ENCODE measurements at regions not wholly inside any gene's neighbourhood (a gene's known extent, or its start where the extent isn't known, plus 50 kb on each side); places are given as distances from the start of the nearest gene placed in this dataset.
A peak's percentile ranks its signal among the peaks of the same experiment; 100 is the strongest.
"Not testable (repeated sequence)": the region's sequence is repeated elsewhere in the genome, so short reads cannot be mapped to it uniquely, and the experiment has no call there.

GRCh38 chr5:21488828-21489227 lies 1364.3 kb downstream of the CDH12 start:
- not testable (repeated sequence) for H3K27ac ChIP-seq (ENCODE audit: low read length); H3K9me3 ChIP-seq (ENCODE audit: insufficient read depth, low read length); H3K4me1 ChIP-seq (ENCODE audit: low read length); H3K36me3 ChIP-seq (replicated peaks; ENCODE audit: low read depth, low read length); H3K4me3 ChIP-seq (ENCODE audit: low read length); H3K4me2 ChIP-seq (ENCODE audit: low read length); H2AFZ ChIP-seq (ENCODE audit: low read depth, low read length); H3K27me3 ChIP-seq (ENCODE audit: low read depth, low read length); H4K20me1 ChIP-seq (ENCODE audit: insufficient read depth, low read length); H3K9ac ChIP-seq (ENCODE audit: low read length); H3K79me2 ChIP-seq (ENCODE audit: low read length)

- not testable (repeated sequence) for H3K27me3 ChIP-seq (ENCODE audit: low read depth, low read length); H3K4me2 ChIP-seq (ENCODE audit: low read length); H3K79me2 ChIP-seq (ENCODE audit: low read length); H3K4me1 ChIP-seq (ENCODE audit: low read length); H2AFZ ChIP-seq (ENCODE audit: low read depth, low read length); H3K27ac ChIP-seq (ENCODE audit: low read length); H3K36me3 ChIP-seq (replicated peaks; ENCODE audit: low read depth, low read length); H3K4me3 ChIP-seq (ENCODE audit: low read length); H3K9me3 ChIP-seq (ENCODE audit: insufficient read depth, low read length); H4K20me1 ChIP-seq (ENCODE audit: insufficient read depth, low read length); H3K9ac ChIP-seq (ENCODE audit: low read length)
- TF ChIP-seq CTCF (IDR thresholded peaks at IDR 0.05; ENCODE audit: low read depth, low read length) = peak; percentile 34
Observed at GRCh38 chr5:21485458-21486000, 1367.6 kb downstream of the CDH12 start.

GRCh38 chr5:21484498-21484889 lies 1368.7 kb downstream of the CDH12 start:
- H3K9me3 ChIP-seq (ENCODE audit: insufficient read depth, low read length); H3K79me2 ChIP-seq (ENCODE audit: low read length); H3K4me3 ChIP-seq (ENCODE audit: low read length); H3K36me3 ChIP-seq (replicated peaks; ENCODE audit: low read depth, low read length); H3K4me1 ChIP-seq (ENCODE audit: low read length); H3K4me2 ChIP-seq (ENCODE audit: low read length); H2AFZ ChIP-seq (ENCODE audit: low read depth, low read length); H3K27ac ChIP-seq (ENCODE audit: low read length); H4K20me1 ChIP-seq (ENCODE audit: insufficient read depth, low read length); H3K9ac ChIP-seq (ENCODE audit: low read length); H3K27me3 ChIP-seq (ENCODE audit: low read depth, low read length): not testable (repeated sequence)

GRCh38 chr5:21483790-21484497 lies 1369.2 kb downstream of the CDH12 start:
- H3K4me2 ChIP-seq (ENCODE audit: low read length); H2AFZ ChIP-seq (ENCODE audit: low read depth, low read length); H3K27me3 ChIP-seq (ENCODE audit: low read depth, low read length): not testable (repeated sequence)

GRCh38 chr5:21482983-21483650 lies 1370.0 kb downstream of the CDH12 start:
- H3K4me1 ChIP-seq (ENCODE audit: low read length); H3K27me3 ChIP-seq (ENCODE audit: low read depth, low read length); H3K36me3 ChIP-seq (replicated peaks; ENCODE audit: low read depth, low read length); H3K9ac ChIP-seq (ENCODE audit: low read length); H3K27ac ChIP-seq (ENCODE audit: low read length); H3K4me2 ChIP-seq (ENCODE audit: low read length); H3K79me2 ChIP-seq (ENCODE audit: low read length); H4K20me1 ChIP-seq (ENCODE audit: insufficient read depth, low read length); H2AFZ ChIP-seq (ENCODE audit: low read depth, low read length); H3K4me3 ChIP-seq (ENCODE audit: low read length); H3K9me3 ChIP-seq (ENCODE audit: insufficient read depth, low read length): not testable (repeated sequence)

More at GRCh38 chr5:21483790-21484497, 1369.2 kb downstream of the CDH12 start:
- not testable (repeated sequence) for H3K4me1 ChIP-seq (ENCODE audit: low read length); H3K9me3 ChIP-seq (ENCODE audit: insufficient read depth, low read length); H4K20me1 ChIP-seq (ENCODE audit: insufficient read depth, low read length); H3K9ac ChIP-seq (ENCODE audit: low read length); H3K4me3 ChIP-seq (ENCODE audit: low read length); H3K27ac ChIP-seq (ENCODE audit: low read length); H3K79me2 ChIP-seq (ENCODE audit: low read length); H3K36me3 ChIP-seq (replicated peaks; ENCODE audit: low read depth, low read length)

GRCh38 chr5:21482522-21482921 lies 1370.6 kb downstream of the CDH12 start:
- H3K36me3 ChIP-seq (replicated peaks; ENCODE audit: low read depth, low read length); H3K4me3 ChIP-seq (ENCODE audit: low read length); H3K27ac ChIP-seq (ENCODE audit: low read length); H3K9me3 ChIP-seq (ENCODE audit: insufficient read depth, low read length); H3K4me2 ChIP-seq (ENCODE audit: low read length); H3K4me1 ChIP-seq (ENCODE audit: low read length); H3K79me2 ChIP-seq (ENCODE audit: low read length); H3K9ac ChIP-seq (ENCODE audit: low read length); H4K20me1 ChIP-seq (ENCODE audit: insufficient read depth, low read length); H3K27me3 ChIP-seq (ENCODE audit: low read depth, low read length); H2AFZ ChIP-seq (ENCODE audit: low read depth, low read length): not testable (repeated sequence)

- H3K9me3 ChIP-seq (ENCODE audit: insufficient read depth, low read length); H3K4me1 ChIP-seq (ENCODE audit: low read length); H4K20me1 ChIP-seq (ENCODE audit: insufficient read depth, low read length); H3K36me3 ChIP-seq (replicated peaks; ENCODE audit: low read depth, low read length); H3K27me3 ChIP-seq (ENCODE audit: low read depth, low read length); H3K4me2 ChIP-seq (ENCODE audit: low read length); H3K4me3 ChIP-seq (ENCODE audit: low read length); H3K79me2 ChIP-seq (ENCODE audit: low read length); H2AFZ ChIP-seq (ENCODE audit: low read depth, low read length); H3K27ac ChIP-seq (ENCODE audit: low read length); H3K9ac ChIP-seq (ENCODE audit: low read length): not testable (repeated sequence)
Observed at GRCh38 chr5:21481320-21482270, 1371.5 kb downstream of the CDH12 start.

GRCh38 chr5:21480054-21480453 lies 1373.1 kb downstream of the CDH12 start:
- H2AFZ ChIP-seq (ENCODE audit: low read depth, low read length); H3K27me3 ChIP-seq (ENCODE audit: low read depth, low read length); H3K4me2 ChIP-seq (ENCODE audit: low read length): not testable (repeated sequence)

More at GRCh38 chr5:21480054-21480453, 1373.1 kb downstream of the CDH12 start:
- H3K4me1 ChIP-seq (ENCODE audit: low read length); H3K9me3 ChIP-seq (ENCODE audit: insufficient read depth, low read length); H4K20me1 ChIP-seq (ENCODE audit: insufficient read depth, low read length); H3K79me2 ChIP-seq (ENCODE audit: low read length); H3K4me3 ChIP-seq (ENCODE audit: low read length); H3K9ac ChIP-seq (ENCODE audit: low read length); H3K27ac ChIP-seq (ENCODE audit: low read length); H3K36me3 ChIP-seq (replicated peaks; ENCODE audit: low read depth, low read length): not testable (repeated sequence)
